ENCODE measurements at regions not wholly inside any gene's neighbourhood (a gene's known extent, or its start where the extent isn't known, plus 50 kb on each side); places are given as distances from the start of the nearest gene placed in this dataset.

GRCh38 chr10:128480601-128481000 lies 354.4 kb upstream of the MKI67 start:
- Mint-ChIP-seq H3K4me1 (no peaks in the 10 kb centered on the region), H3K9me3 (no peaks in the 10 kb centered on the region), H3K27ac (no peak overlapping the region), H3K27me3 (no peaks in the 10 kb centered on the region), H3K4me3 (no peak overlapping the region), H3K36me3 (ENCODE audit: low read depth) (no peaks in the 10 kb centered on the region)
- no peak for TF ChIP-seq CTCF (IDR thresholded peaks at IDR 0.05)
- no peak for DNase-seq
- intact Hi-C loops (cut with micrococcal nuclease) = no loop called here
- ChIA-PET CTCF (no interaction called here), POLR2A (no interaction called here)
- no peak for ATAC-seq (ENCODE audit: low read depth)

GRCh38 chr10:128481152-128481840 lies 355.1 kb upstream of the MKI67 start:
- TF ChIP-seq CTCF (IDR thresholded peaks at IDR 0.05) = no peak
- Mint-ChIP-seq H3K4me3 (no peak overlapping the region), H3K4me1 (no peaks in the 10 kb centered on the region), H3K36me3 (ENCODE audit: low read depth) (no peaks in the 10 kb centered on the region), H3K27me3 (no peaks in the 10 kb centered on the region), H3K27ac (no peak overlapping the region), H3K9me3 (no peaks in the 10 kb centered on the region)
- intact Hi-C loops (cut with micrococcal nuclease) = no loop called here
- DNase-seq (no peak), ATAC-seq (ENCODE audit: low read depth) (no peak)
- ChIA-PET CTCF (no interaction called here), POLR2A (no interaction called here)

GRCh38 chr10:128482052-128482451 lies 355.8 kb upstream of the MKI67 start:
- no peak for ATAC-seq (ENCODE audit: low read depth)
- POLR2A ChIA-PET = no interaction called here
- Mint-ChIP-seq H3K4me1 (no peaks in the 10 kb centered on the region), H3K27me3 (no peaks in the 10 kb centered on the region), H3K4me3 (no peak overlapping the region), H3K36me3 (ENCODE audit: low read depth) (no peaks in the 10 kb centered on the region), H3K27ac (no peak overlapping the region), H3K9me3 (no peaks in the 10 kb centered on the region)
- intact Hi-C loops (cut with micrococcal nuclease) = no loop called here
- no peak for TF ChIP-seq CTCF (IDR thresholded peaks at IDR 0.05)
- CTCF ChIA-PET = no interaction called here
- no peak for DNase-seq

- TF ChIP-seq CTCF (IDR thresholded peaks at IDR 0.05) = no peak
- Mint-ChIP-seq H3K4me1 (no peaks in the 10 kb centered on the region), H3K27me3 (no peaks in the 10 kb centered on the region), H3K4me3 (no peak overlapping the region), H3K9me3 (no peaks in the 10 kb centered on the region), H3K36me3 (ENCODE audit: low read depth) (no peaks in the 10 kb centered on the region), H3K27ac (no peak overlapping the region)
- POLR2A ChIA-PET = no interaction called here
- ATAC-seq (ENCODE audit: low read depth) = no peak
- intact Hi-C loops (cut with micrococcal nuclease) = no loop called here
- CTCF ChIA-PET = no interaction called here
- DNase-seq = no peak
These were observed 357.0 kb upstream of the MKI67 start for GRCh38 chr10:128483216-128483615.

GRCh38 chr10:128484041-128484440 lies 357.8 kb upstream of the MKI67 start:
- Mint-ChIP-seq H3K4me3 (no peak overlapping the region), H3K27me3 (no peaks in the 10 kb centered on the region), H3K27ac (no peak overlapping the region), H3K36me3 (ENCODE audit: low read depth) (no peaks in the 10 kb centered on the region), H3K9me3 (no peaks in the 10 kb centered on the region), H3K4me1 (no peaks in the 10 kb centered on the region)
- POLR2A ChIA-PET = no interaction called here
- CTCF ChIA-PET = no interaction called here
- DNase-seq (no peak), ATAC-seq (ENCODE audit: low read depth) (no peak)
- no peak for TF ChIP-seq CTCF (IDR thresholded peaks at IDR 0.05)
- intact Hi-C loops (cut with micrococcal nuclease) = no loop called here
